GM21390 (cell line): ENCODE measurements at regions not wholly inside any gene's neighbourhood (a gene's known extent, or its start where the extent isn't known, plus 50 kb on each side); places are given as distances from the start of the nearest gene placed in this dataset.

Experiments
- ATAC-seq: cut with Tn5 transposase; IDR thresholded peaks from one replicate; pipeline ENCODE4 v1.9.1; 2021; ENCODE audit not compliant: unreplicated experiment

DNA sequence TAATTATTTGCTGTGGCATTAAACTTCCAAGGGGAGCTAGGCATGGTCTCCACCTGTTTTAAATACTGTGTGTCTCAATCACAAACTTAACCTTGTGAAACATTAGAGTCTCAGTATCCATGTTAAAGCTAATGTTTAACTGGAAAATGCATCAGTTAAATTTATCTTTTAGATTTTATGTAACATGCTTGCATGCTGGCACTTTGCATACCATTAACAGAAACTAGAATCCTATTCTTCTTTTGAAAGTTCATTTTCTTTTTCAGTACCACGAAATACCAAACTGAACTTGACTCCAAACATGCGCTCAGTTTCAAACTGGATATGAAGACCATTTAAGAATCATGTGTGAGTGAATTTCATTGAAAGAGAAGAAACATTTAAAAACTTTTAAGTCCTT lies 328.9 kb upstream of the SLC10A2 start:
- ATAC-seq: no peak

DNA sequence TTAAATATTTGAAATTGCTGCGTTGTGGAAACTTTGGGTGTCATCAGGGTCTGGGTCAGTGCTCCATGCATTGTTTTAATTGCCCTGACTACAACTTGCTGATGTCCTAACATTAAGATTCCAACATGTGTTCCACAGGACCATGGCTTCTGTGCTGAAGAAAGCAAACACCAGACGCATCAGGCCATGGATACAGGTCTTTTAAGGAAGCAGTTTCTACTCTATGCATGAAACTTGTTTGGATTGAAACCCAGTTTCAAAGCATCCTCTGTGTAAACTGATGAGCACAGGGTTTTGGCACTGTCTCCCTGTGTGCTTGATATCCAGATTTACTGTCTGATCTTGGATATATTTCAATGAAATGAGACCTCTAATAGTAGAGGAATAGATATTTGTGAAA lies 328.4 kb upstream of the SLC10A2 start:
- no peak for ATAC-seq

DNA sequence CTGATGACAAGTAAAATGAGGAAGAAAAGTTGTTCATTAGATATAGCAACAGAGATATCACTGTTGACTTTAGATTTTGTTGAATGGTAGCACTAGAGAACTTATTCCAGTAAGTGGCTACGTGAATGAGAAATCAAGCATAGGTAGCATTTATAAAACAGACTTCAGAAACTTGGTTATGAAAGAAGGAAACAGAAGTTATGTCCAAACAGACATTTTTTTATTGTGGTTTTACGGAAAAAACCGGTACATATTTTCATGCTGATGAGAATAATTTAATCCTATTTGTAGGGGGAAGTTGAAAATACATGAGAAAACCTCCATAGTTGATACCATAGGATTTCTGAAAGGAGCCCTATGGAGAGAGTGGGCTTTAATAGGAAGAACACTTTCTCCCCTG lies 325.7 kb upstream of the SLC10A2 start:
- ATAC-seq: no peak

DNA sequence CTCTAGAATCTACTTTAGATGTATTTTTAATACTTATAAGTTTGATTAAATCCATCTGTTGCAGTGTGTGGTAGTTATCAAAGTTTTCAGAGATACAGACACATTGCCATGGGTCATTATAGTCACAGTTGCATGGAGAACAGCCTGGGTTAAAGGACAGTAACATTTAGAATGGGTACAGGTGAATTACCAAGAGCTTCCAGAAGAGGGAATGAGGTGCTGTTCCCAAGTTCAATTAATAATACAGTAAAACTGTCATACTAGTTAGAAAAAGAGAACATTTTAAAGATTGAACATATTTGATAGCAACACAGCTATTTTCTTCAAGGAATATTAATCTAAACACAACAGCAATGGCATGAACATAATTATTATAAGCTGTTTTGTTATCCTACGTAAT lies 322.6 kb upstream of the SLC10A2 start:
- ATAC-seq: no peak

DNA sequence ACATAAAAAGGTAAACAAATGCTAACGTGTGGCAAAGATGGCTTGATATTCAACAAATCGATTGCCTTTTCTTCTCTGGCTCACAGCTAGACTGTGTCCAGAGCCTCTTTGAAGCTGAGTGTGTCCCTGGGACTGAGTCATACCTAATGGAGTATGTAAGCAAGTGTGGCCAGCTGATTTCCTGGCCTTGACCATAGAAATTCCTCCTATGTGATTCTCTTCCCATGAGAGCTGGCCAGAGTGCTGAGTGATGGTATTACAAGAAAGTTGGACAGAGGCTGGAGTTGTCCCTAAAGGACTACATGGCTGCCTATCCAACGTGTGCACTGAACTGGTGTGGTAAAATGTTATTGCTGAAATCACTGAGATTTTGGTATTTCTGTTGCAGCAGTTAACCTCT lies 320.1 kb upstream of the SLC10A2 start:
- ATAC-seq: no peak

DNA sequence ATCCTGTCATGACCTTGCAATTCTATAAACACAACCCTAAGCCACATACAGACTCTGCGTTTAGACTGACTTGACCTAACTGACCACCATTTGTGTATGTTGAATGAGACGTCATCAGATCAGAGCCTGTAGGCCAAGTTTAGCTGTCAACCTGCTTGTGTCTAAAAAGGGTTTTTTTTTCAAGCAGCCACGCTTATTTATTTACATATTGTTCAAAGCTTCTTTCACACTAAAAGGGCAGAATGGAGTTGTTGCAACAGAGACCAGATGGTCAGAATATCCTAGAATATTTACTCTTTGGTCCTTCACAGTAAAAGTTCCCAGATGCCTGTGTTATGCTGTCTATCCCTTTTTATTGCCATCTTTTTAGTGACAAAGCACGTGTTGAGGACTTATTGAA lies 307.7 kb upstream of the SLC10A2 start:
- ATAC-seq: no peak

DNA sequence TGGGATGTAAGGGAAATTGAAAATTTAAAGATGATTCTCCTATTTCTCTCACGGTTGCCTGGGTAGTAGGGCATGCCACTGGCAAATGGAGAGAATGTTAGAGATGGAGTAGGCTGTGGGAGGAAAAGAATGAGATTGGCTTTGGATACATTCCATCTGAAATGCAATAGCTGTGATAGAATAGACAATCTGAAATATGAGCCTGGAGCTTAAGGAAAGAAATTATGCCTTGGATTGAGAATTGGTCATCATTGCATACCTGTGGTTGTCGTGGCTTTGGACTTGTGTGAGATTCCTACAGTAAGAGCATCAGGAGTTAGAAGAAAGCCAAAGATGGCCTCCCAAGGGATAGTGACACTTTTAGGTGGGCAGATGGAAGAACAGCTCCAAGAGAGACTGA lies 305.1 kb upstream of the SLC10A2 start:
- ATAC-seq: no peak

DNA sequence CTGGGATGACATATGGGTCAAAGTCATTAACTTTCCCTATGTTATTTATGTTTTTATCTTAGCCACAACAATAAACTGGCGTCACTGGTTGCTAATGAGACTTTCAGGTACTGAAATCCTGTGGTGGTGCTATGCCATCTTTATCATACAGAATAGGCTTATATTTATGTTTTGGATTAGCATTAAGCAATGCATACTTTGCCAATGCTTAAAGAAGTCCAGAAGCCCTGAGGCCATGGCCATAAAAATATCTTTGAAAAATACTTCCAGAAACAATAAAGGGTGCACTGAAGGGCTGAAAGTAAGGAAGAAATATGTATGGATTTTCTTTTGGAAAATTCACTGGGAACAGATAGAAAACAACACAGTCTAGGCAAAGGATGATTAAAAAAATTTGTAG lies 304.6 kb upstream of the SLC10A2 start:
- ATAC-seq: no peak

DNA sequence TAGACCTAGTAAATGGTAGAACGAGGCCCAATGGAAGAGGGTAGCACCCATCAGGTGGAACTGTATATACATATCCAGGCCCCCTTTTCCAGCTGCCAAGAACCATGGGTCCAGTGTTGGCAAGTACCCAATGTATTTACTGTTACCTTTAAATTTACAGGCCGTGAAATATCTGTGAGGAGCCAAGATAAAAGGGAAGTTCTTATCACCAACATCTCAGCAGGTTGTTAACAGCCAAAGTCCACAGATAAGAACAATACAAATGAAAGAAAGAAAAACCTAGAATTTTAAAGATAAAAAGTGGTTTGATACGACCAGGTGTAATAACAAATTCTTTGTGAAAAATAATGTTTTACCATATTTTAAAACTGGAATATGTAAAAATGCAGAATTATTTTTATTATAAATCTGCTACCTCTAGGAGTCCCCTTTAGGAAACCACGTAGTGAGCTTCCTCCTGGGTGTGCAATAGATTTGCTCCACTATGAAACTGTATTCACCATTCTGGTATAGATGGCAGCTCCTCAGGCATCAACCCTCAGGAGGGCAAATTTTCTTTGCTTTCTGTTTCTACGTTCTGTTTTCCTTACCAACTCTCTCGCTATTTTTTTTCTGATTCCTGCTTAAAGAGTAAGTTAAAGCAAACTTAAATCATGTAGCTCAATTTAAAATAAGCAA lies 292.2 kb upstream of the SLC10A2 start:
- no peak for ATAC-seq

DNA sequence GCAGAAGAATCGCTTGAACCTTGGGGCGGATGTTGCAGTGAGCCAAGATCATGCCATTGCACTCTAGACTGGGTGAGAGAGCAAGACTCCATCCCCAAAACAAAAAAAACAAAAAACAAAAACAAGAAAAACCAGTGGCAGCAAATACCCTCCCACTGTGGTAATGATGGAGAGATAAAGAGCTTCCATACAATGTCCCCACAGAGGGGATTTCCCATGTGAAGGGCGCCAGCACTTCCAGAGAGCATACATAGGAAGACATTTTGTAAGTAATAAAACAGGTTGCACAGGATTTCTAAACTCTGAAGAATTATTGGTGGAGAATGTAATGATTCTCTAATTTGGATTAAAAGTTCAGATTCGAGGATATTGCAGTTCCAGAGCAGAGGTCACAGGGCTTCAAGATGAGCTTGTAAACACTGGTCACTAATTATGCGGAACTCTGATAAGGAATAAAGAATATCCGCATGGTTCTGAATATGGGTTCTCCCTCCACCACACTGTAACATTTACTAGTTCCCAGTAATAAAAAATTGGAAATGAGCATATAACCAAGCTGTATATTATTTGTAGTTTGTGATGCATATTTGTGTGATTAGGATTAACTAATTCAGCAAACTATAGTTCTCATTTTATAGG lies 290.1 kb upstream of the SLC10A2 start:
- no peak for ATAC-seq

DNA sequence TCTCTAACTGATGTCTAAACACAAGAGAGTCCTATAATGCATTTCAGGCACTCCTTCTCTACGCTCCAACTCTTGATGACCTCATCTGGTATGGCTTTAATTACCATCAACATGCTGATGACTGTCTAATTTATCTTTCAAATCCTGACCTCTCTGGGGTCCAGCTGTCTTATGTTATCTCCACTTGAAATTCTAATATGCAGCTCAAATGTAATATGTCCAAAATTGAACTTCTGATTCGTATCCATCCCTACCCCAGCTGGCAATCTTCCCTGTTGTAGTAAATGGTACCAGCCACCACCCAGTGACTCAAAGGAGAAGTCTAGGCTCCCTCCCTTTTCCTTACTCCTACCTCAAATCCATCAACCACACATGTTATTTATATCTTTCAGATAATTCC lies 288.0 kb upstream of the SLC10A2 start:
- ATAC-seq: no peak

DNA sequence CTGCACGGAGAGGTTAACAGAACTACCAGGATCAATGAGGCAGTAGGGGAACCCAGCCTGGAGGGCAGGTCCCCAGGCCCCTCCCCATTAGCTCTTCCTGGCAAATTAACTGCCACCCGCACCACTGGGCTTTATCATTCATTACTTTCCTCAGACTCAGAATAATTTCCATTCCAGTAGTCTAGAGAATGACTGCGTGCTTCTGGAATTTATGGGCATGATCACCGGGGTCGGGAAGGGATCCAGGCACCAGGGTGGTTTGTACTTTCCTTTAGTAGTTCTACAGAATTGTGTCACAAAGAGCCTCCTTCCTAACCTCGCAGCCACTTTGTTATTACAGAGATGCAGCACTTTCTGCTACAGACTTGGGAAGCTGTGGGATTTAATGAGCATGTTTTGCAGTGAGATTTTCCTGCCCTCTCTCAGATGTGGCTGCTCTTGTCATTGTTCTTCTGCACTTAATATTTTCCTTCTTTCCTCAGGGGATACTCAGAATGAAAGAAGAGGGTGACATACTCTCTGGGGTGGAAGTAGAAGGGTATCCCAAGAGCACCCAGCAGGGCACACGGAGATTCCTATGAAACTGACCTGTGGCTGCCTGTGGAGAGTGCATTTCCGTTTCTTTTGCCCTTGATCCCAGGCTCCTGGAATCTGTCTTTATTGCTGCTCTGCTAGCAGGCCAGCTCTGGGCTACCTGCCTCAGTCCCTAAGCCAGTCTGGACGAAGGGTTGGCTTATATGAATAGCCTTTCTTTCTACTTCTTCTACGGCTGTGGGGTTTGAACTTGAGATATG lies 285.0 kb upstream of the SLC10A2 start:
- ATAC-seq: no peak

DNA sequence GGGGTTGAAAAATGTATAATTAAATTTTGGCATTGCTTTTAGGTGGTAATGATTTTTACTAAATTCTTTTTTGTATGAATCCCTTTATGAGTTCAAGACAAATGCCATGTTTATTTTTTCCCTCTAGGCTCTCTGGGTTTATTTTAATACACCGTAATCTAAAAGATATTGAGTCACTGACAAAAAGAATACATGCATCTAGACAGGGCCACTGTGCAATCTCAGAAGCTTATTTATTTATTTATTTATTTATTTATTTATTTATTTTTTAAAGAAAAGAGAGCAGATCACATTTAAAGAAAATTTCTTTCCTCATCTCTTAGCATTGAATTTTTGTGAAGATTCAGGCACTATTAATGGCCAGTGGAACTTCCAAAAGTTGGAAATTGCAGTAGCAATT lies 283.9 kb upstream of the SLC10A2 start:
- no peak for ATAC-seq

DNA sequence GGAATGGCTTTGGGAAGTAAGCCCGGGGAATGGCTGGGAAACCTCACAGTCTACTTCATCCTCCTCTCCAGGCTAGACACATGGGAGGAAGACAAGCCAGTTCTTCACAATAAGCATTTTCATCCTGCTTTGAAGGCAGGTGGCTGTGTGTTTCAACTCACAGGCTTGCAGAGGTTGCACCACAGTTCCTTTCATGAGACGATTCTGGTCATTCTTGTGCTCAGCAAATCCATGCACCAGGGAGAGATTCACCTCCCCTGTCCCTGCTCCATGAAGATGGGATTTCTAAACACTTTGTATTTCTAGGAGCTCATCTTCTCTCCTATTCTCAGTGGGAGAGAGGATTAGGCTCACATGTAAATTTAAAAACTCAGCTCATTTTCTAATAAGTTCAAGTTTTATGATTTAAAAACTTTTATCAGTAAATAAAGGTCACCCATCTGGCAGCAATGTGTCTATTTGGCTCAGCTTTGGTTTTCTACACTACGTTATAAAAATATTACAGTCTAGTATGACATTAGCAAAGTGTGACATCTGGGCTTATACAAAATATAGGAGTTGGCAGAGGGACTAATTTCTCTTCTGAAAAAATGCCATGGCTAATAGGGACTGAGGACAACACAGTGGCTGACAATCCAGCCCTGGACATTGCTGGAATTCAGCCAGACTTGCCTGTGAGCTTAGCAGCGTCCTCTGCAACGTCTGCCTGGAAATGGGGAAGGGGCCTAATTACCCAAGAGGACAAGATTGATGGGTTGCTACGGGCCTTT lies 283.2 kb upstream of the SLC10A2 start:
- ATAC-seq: no peak

DNA sequence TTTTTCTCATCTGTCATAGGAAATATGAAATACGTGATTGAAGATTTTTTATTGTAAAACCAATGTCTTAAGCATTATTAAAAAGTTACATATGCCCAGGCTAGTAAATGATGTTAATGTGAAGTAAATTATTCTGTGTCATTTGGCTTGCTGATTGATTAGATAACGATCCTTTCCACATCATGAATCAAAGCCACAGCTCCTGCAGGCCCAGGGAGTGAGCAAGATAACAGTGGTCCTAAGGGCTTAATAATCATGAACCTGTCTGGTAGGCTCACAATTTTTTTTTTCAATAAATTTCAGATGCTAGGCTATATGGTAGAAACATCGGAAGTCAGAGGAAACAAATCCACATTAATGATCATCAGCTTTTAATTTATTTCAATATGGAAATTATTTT lies 269.0 kb upstream of the SLC10A2 start:
- no peak for ATAC-seq

DNA sequence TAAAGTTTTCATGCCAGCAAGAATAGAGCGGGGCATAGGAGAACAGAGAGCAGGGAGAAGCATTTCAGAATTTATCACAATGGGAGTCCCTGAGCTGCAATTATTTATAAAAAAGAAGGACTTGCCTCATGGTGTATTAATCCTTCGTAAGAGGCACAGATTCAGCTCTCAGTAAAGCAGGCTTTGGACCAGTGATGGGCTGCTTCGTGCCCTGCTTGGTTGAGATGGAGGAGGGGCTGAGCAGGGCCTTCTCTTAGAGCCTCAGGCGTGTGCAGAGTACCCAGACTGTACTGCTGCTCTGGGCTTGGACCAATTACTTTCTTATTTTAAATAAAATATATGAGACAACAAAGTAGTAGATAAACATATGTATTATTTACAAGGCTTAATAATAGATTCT lies 265.7 kb upstream of the SLC10A2 start:
- no peak for ATAC-seq

DNA sequence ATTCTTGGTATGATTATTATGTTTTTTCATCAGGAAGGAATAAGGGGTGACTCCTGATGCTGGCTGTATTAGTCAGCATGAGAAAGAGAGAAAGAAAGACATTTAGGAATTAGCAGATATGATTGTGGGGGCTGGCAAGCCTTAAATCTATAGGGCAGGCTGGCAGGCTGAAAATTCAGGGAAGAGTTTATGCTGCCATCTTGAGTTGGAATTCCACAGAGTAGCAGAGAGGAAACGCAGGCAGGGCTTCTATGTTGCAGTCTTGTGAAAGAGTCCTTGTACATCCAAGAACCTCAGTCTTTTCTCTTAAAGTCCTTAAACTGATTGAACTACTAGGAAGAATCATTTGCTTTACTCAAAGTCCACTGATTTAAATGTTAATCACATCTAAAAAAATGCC lies 262.7 kb upstream of the SLC10A2 start:
- no peak for ATAC-seq

DNA sequence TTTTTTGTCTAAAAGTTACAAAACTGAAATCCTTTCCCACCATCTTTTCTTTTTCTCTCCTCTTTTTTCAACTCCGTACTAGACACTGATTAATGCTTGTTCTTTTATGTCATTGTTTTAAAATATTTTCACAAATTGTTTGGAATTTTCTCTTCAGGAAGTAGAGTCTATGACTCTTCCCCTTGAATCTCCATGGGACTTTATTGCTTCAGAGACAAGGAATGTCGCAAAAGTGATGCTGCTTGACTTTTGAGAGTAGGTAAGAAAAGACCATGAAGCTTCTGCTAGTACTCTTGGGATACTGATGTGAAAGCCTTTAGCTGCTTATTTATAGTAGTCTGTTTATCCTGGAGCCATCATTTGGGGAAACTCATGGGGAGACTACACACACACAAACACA lies 260.1 kb upstream of the SLC10A2 start:
- ATAC-seq: no peak

DNA sequence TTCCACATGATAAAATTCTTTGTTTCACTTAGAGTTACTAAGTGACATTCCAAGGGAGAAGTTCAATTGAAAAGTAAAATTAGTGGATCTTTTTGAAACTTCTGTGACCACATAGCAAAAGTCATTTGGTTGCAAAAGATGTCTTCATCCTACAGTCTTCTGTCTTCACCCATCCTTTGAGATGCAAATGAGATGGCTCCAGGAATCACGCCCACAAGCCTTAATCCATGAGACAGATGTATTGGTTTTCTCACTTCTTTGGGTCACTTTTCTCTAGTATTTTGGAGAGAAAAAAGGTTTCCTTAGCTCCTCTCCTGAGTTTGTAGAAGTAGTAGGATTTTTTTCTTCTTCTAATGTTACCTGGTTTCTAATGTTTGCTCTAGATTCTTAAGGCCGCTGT lies 259.5 kb upstream of the SLC10A2 start:
- no peak for ATAC-seq

DNA sequence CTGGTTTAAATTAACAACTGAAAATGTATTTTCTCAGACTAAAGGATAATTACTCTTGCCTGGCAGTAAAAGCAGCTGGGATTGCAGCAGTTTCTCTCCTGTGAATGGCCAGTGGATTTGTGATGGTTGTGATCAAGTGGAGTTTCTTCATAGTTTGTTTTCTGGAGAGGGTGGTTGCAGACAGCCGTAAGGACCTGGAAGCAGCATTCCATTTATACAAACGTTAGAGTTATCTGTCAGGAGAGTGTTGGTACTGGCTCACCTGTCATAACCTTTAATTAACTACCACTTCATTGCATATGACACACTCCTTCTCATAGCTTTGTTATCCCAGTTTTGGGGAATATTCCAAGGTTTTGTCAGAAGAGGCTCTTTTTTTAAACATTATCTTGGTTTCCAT lies 258.4 kb upstream of the SLC10A2 start:
- no peak for ATAC-seq

DNA sequence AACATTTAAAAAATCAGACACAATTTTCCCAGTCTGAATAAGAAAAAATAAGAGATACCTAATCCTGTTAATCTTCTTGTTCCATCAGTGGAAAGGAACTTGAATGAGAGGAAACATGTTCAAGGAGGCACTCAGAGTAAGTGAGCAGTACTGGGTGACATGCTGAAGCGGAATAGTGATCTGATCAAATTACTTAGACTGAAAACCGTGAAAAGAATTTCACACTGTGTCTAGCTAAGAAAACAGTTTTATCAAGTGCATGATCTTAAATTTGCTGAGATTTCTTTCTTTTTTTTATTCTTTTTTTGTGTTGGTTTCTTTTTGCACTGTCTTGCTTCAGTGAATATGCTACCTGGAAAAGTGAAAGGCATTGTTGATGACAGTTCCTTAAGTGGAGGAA lies 249.5 kb upstream of the SLC10A2 start:
- ATAC-seq: no peak

DNA sequence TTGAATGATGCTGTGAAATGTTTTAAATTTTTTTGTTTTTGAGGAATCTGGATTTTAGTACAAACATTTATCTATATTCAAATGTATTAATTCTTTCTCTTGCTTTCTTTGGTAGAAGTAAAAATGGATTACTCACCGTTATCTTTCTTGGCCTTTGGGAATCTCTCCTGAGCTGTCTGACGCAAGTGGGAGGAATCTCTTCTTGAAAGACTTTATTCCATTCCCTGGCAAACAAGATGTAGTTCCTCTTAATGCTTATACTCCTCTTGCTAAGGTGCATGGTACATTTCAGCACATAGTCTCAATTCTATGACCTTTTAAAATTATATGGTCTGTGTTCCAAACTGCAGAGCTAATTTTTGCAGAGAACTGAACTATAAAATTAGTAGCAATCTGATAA lies 246.2 kb upstream of the SLC10A2 start:
- no peak for ATAC-seq
